ENCODE measurements at regions not wholly inside any gene's neighbourhood (a gene's known extent, or its start where the extent isn't known, plus 50 kb on each side); places are given as distances from the start of the nearest gene placed in this dataset.
A peak's percentile ranks its signal among the peaks of the same experiment; 100 is the strongest.

- no peak for TF ChIP-seq CTCF (IDR thresholded peaks at IDR 0.05)
- no peak for DNase-seq (ENCODE audit: low spot score)
- peak overlapping the region; percentile 55 for H3K27ac Mint-ChIP-seq (ENCODE audit: unreplicated experiment)
Measured at GRCh38 chr9:109934857-109935215, 154.8 kb downstream of the PALM2AKAP2 start.

GRCh38 chr9:109935406-109936087 is 155.5 kb downstream of the PALM2AKAP2 start:
- Mint-ChIP-seq H3K36me3 (ENCODE audit: low read depth) (peaks cover 12% of the 10 kb centered on the region), H3K9me3 (ENCODE audit: low read depth) (no peaks in the 10 kb centered on the region), H3K27ac (ENCODE audit: unreplicated experiment) (no peak overlapping the region), H3K4me3 (ENCODE audit: unreplicated experiment) (no peak overlapping the region), H3K27me3 (ENCODE audit: low read depth) (no peaks in the 10 kb centered on the region), H3K4me1 (ENCODE audit: low read depth) (peaks cover 14% of the 10 kb centered on the region)
- no peak for DNase-seq (ENCODE audit: low spot score)
- no peak for TF ChIP-seq CTCF (IDR thresholded peaks at IDR 0.05)

More at GRCh38 chr9:109934857-109935215, 154.8 kb downstream of the PALM2AKAP2 start:
- Mint-ChIP-seq H3K36me3 (ENCODE audit: low read depth) (peaks cover 14% of the 10 kb centered on the region), H3K27me3 (ENCODE audit: low read depth) (no peaks in the 10 kb centered on the region), H3K9me3 (ENCODE audit: low read depth) (no peaks in the 10 kb centered on the region), H3K4me3 (ENCODE audit: unreplicated experiment) (no peak overlapping the region), H3K4me1 (ENCODE audit: low read depth) (peaks cover 14% of the 10 kb centered on the region)

GRCh38 chr9:109937861-109938453 is 158.0 kb downstream of the PALM2AKAP2 start:
- DNase-seq (ENCODE audit: low spot score) = no peak
- Mint-ChIP-seq H3K27ac (ENCODE audit: unreplicated experiment) (no peak overlapping the region), H3K4me3 (ENCODE audit: unreplicated experiment) (no peak overlapping the region), H3K9me3 (ENCODE audit: low read depth) (no peaks in the 10 kb centered on the region), H3K27me3 (ENCODE audit: low read depth) (no peaks in the 10 kb centered on the region), H3K36me3 (ENCODE audit: low read depth) (peaks cover 10% of the 10 kb centered on the region), H3K4me1 (ENCODE audit: low read depth) (peaks cover 14% of the 10 kb centered on the region)
- TF ChIP-seq CTCF (IDR thresholded peaks at IDR 0.05) = no peak

- H3K4me3 Mint-ChIP-seq (ENCODE audit: unreplicated experiment) = no peak overlapping the region
Measured at GRCh38 chr9:109939698-109940342, 159.8 kb downstream of the PALM2AKAP2 start.

More at GRCh38 chr9:109939698-109940342, 159.8 kb downstream of the PALM2AKAP2 start:
- no peak for DNase-seq (ENCODE audit: low spot score)
- H3K9me3 Mint-ChIP-seq (ENCODE audit: low read depth) = no peaks in the 10 kb centered on the region
- H3K36me3 Mint-ChIP-seq (ENCODE audit: low read depth) = peaks cover 14% of the 10 kb centered on the region
- peaks cover 6% of the 10 kb centered on the region for H3K4me1 Mint-ChIP-seq (ENCODE audit: low read depth)
- no peak overlapping the region for H3K27ac Mint-ChIP-seq (ENCODE audit: unreplicated experiment)
- TF ChIP-seq CTCF (IDR thresholded peaks at IDR 0.05) = no peak
- H3K27me3 Mint-ChIP-seq (ENCODE audit: low read depth) = no peaks in the 10 kb centered on the region
